Activated gamma-delta T cell (primary cell): ENCODE measurements at regions not wholly inside any gene's neighbourhood (a gene's known extent, or its start where the extent isn't known, plus 50 kb on each side); places are given as distances from the start of the nearest gene placed in this dataset.

ENCODE experiments used
- DNase-seq: peaks from one replicate; lab custom pipeline; 2025; lab: John Stamatoyannopoulos, UW

DNA sequence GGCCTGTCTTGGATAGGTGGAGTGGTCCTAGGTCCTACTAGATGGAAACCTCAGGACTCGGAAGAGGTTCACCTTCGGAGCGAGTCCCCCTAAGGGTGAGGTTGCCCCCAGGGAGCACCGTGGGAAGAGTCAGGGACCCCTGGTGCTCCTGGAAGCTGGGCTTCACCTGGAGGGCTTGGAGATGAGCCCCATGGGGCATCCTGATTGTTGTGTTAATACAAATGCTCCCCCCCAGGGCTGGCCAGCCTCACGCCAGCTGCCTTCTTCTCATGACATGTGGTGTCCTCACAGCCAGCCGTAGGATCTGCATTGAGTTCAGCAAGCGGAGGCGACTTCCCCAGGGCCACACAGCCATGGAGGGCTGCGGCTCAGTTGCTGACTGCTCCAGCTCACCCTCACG, 1487.5 kb downstream of the BRD1 start:
- DNase-seq, result no peak

DNA sequence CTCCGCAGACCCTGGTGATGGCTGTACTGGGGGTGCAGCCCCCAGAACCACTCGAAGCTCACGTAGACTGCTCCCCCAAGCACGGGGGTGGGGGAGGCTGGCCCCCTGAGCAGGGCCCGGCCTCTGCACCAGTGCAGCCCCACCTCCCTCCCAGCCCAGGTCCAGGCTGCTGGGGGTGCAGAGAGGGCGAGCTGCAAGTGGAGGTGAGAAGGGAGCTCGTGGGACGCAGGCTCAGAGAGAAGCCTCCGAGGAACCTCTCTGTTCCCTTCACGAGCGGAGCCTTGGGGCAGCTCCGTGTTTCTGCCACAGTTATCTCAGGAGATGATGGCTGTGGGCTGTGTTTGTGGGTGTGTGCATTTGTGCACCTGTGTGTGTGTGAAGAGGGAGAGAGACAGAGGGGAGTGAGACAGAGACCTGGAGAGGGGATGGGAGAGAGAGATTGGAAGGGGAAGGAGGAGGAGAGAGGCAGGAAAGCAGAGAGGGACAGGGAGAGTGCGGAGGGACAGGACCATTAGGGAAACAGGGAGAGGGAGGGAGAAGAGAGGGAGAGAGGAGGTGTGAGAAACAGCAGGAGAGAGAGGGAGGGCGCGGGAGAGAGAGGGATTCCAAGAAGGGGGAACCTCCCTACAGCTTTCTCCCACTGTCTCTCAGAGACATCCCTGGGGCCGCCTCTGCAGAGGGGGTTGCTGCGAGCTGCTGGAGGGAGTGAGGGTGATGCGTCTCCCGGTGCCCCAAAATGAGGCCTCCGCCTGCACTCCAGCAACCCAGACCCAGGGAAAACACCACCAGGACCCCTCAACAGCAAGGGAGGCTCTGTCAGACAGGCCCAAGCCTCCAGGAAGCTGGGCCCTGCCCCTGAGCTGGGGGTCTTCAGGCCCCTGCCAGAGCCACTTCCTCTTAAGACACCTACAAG, 1488.6 kb downstream of the BRD1 start:
- no peak for DNase-seq

DNA sequence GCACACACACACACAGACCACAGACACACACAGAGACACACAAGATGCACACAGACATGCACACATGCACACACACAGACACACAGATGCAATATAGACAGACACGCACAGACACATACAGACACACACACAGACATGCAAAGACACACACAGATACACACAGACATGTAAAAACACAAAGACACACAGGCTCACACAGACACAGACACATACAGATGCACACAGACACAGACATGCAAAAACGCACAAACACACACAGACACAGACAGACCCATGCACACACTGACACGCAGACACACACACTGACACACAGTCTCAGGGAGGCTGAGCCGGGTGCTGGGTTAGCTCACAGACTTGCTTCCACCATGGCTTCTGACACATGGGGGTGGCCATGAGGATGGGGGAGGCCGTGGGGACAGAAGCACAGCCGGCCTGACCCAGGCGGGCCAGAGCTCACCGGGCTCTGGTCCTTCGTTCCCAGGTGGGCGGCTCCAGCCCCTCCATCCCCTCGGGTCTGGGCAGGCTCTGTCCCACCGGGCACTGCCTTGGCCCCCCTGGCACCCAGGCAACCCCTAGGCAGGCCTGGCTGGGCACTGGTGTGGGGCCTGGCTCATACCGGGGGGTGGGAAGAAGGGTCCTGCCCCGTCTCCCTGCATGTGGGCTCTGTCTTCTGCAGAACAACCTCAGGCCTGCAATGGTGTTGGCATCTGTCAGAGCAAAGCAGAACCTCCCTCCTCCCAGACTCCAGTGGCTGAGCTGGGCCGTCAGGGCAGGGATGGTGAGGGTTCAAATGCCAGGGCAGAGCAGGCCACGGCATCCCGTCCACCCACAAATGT, 1489.5 kb downstream of the BRD1 start:
- DNase-seq, result no peak

DNA sequence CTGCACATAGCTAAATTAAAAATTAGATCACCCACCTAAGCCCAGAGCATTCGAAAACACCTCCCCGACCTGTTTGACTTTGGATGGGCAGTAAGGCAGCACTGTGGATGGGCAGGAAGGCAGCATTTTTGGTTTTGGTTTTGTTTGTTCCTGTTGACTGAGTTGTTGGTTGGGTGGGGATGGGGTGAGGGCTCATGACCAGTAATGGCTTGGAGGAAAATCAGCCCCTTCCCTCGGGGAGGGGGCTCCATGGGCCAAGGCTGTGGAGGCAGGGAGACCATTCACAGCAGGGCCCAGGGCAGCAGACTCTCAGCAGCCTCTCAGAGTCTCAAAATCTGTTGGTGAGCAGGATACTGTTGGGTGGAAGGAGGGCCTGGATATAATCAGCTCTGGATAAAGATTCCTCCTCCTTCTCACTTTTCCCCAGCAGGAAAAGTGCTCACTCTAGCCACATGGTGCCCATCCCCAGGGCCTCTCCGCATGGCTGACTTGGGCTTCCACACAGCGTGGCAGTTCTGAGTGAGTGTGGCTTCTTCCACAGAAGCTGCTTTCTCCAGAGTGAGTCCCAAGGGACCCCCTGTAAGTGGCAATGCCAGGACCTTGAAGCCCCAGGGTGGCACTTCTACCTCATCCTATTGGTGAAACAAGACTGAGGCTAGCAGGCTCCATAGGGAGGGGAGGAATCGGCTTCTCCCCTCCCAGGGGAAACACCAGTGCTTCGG, 1491.2 kb downstream of the BRD1 start:
- no peak for DNase-seq

DNA sequence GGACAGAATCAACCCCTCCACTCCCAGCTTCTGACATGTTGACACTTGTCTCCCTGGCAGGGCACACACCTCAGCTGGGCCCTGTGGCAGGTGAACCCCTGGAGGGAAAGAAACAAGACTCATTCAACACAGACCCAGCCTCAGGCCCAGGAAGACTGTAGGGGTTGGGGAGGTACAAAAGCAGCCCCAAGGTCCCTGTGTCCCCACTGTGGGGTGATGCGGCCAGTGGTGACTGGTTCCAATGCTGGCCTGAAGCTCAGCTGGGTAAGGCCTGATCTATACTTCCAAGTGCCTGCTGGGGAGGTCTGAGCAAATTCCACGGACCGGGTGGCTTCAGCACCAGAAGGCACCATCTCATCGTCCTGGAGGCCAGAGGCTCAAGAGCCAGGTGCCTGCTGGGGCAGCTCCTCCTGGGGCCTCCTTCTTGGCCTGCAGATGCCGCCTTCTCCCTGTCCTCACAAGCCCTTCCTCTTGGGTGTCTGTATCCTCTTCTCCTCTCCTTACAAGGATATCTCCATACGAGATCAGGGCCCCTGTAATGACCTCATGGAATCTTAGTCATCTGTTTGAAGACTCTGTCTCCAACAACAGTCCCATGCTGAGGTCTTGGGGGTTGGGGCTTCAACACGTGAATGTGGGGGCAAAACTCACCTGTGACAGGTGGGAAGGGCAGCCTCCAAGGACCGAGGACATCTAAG, 1492.1 kb downstream of the BRD1 start:
- DNase-seq, result no peak

DNA sequence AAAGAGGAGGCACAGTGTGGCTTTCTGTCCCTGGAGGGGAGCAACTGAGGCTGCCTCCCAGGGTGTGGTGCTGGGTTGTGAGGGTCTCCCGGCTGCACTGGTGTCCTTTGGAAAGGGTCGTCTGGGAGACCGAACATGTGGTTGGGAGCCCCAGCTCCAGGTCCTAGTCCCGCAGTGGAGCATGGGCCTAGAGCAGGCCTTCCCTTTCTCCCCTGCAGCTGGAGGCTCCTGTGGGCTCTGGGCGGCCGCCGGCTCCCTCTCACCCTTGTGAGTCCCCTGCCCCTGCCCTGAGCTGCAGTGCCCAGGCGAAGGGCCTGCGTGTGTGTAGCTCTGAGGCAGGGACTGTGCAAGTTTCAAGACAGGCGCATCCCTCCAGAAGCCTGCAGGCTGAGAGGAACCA, 1492.7 kb downstream of the BRD1 start:
- DNase-seq, result no peak

DNA sequence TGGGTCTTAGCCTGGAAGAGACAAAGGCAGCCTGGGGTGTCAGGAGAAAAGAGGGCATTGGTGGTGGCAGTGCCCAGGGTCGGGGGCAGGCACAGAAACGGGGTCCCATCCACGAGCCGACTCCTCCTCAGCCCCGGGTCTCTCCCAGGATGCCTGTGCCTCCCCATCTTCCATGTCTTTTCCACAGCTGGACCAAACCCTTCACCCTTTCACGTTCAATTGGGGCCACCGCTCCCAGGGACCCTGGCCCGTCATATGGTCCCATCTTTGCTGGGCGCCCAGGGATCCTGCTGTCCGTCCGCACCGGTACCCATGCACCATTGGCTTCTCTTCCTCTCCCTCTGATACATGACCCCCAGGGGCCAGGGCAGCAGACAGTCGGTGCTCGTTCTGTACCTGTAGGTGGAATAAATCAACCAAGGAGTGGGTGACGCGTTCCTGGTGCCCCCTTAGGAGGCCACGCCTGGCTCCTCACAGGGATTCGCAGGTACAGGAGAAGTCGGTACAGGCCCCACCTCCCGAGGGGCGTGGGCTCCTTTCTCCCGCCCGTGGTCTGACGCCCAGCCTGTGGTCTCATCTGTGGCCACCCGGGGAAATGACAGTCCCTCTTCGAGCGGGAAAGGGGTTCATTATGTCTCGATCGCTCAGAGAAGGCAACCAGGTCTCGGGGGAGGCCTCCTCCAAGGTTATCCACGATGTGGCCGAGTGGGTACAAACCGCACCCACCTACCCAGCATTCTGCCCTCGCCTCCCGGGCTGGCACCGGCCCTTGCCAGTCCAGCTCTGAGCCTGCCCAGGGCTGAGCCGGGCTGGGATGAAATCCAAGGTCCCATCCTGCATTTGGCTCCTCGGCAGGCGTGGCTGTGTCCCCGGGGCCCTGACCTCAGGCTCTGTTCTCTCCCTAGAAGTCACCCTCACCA, 1493.6 kb downstream of the BRD1 start:
- no peak for DNase-seq

DNA sequence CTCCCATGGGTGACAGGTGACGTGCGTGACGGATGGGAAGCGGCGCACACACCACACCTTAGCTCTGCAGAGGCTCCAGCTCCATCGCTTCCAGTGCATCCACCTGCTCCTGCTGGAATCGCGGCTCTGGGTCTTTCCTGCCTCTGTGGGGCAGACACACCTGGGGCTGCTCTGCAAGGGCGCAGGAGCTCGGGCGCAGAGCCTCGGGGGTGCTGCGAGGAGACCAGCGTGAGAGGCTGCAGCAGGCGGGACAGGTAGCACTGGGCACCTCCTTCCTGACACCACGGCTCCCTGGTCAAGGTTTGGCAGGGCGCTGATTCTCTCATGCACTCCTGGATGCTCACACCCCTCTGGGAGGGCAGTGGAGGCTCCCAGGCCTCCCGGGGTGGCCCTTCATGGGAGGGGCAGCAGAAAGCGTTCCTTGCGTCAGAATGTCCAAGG, 1494.3 kb downstream of the BRD1 start:
- DNase-seq, result no peak

DNA sequence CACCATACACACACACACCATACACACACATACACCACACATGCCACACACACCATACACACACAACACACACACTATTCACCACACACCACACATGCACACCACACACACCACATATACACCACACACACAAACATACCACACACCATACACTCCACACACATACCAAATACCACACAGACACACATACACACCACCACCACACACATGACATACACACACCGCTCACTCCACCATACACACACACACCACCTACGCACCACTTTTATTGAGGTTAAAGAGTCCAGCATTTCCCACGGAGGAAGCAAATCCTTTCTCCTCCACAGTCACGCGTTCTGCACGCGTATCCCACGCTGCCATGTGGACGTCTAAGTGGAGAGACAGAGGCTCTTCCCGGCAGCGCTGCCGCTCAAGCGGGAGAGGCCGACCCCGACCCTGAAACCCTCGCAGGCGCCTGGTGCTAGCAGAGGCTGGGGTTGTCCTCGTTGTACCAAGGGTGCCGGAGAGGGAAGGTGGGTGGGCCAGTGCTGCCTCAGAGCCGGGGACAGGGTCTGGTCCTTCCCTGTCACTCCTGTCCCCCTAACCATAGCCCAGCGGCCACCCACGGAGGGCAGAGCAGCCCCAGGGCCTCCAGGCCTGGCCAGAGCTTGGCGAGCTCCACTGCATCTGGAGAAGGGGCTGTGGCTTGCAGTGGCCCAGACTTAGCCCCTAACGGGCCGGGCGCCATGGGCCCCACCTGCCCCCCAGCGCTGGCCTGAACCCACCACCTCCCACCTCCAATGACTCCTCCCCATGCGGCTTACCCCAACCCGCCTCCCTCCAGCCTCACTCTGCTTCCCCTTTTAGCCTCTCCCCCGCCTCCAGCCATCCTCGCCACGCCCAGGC, 1495.0 kb downstream of the BRD1 start:
- DNase-seq, result no peak

DNA sequence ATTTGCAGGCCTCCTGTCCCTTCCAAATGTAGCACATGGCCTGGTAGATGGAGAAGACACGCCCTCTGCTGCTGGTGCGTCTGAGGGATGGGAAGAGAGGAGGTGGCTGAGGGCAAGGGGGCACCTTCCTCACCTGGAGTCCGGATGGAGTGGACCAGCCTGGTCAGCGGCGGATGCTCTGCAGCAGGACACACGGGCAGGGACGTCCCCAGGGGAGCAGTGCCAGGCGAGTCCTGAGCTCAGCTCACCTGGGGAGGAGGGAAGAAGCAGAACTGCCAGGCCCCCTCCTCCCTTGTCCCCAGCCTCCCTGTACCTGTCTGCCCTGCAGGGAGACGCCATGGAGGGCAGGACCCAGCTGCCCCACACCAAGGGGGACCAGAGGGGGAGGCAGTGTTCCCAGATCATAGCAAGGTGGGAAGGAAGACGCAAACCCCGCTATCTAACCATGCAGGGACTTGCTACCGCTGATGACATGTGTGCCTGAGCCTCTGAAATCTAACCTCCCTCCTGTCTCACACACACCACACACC, 1495.9 kb downstream of the BRD1 start:
- no peak for DNase-seq

DNA sequence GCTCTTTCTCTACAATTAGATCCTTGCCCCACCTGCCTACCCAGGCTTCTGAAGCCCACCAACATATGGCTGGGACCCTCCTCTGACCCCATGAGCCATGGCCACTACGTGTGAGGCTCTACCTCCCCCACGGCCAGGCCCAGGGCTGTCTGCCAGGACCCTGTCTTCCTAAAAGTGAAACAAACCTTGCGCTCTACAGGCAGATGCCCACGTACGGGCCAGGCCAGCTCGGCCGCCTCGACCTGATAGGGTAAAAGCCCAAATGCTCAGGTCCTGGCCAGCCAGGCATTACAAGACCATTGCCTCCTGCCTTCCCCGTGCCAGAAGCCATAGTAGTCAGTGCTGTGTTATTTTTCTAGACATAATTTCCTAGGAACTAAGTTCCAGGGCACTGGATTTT, 1496.4 kb downstream of the BRD1 start:
- no peak for DNase-seq

DNA sequence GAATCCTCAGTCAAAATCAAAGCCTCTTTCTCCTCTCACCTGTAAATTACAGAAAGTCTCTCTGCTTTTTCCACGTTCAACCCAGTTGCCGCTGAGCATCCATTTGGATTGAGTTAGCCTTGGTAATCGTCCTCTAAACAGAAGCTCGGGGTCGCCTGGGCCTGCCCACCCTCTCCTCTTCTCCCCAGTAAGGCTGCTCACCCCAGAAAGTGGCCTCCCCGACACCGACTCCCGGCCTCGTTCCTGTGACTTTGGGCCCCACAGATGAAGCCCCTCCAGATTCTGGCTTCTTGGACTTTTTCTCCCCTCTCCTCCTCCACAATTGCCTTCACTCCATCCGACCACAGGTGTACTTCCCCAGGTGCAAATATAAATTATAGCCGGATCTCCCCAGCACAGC, 1500.0 kb downstream of the BRD1 start:
- DNase-seq, result no peak

DNA sequence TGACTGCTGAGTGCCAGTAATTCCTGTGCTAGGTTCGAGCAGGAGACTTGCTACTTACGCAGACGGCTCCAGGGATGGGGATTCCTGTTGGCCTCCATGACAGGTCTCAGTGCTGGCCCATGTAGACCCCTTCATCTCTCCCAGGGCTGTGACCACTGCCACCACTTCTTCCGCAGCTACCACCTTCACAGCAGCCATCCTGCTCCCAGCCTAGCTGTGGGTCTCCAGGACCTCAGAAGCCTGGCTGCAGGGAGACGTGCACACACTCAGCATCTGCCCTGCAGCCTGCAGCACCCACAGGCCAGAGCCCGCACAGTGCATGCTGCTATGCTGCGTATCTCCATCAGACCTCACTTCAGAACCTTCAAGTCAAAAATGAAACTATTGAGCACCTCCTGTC, 1503.9 kb downstream of the BRD1 start:
- DNase-seq, result no peak

DNA sequence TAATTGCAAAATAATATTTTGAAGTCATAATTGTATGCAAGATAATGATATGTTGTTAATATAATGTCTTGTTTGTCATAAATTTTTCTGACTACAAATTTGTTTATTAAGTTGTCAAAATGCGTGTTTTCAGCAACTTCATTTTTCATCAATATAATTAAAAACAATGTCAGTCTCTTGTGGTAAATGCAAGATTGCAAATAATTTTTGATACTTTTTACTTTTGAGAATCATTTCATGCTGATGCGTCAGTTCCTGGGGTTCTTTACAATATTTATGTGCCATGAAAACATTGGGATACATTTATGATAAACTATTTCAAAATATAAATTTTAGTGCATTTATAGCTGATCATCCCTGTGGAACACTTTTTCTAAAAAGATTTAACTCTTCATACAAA, 1504.8 kb downstream of the BRD1 start:
- DNase-seq, result no peak

DNA sequence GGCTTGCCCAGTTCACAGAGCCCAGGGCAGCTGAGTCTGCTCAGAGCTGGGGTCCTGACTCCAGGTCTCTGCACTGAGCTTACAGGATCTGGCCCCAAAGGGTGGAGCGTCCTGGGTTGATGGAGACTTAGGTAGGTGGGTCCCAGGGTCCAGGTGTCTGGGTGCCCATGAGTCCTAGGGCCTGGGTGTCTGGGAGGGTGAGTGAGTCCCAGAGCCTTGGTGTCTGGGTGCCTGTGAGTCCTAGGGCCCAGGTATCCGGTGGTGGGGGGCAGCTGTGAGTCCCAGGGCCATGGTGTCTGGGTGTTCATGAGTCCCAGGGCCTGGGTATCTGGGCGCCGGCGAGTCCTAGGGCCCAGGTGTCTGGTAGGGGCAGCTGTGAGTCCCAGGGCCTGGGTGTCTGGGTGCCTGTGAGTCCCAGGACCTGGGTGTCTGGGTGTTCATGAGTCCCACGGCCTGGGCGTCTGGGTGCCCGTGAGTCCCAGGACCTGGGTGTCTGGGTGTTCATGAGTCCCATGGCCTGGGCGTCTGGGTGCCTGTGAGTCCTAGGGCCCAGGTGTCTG, 1505.6 kb downstream of the BRD1 start:
- no peak for DNase-seq

DNA sequence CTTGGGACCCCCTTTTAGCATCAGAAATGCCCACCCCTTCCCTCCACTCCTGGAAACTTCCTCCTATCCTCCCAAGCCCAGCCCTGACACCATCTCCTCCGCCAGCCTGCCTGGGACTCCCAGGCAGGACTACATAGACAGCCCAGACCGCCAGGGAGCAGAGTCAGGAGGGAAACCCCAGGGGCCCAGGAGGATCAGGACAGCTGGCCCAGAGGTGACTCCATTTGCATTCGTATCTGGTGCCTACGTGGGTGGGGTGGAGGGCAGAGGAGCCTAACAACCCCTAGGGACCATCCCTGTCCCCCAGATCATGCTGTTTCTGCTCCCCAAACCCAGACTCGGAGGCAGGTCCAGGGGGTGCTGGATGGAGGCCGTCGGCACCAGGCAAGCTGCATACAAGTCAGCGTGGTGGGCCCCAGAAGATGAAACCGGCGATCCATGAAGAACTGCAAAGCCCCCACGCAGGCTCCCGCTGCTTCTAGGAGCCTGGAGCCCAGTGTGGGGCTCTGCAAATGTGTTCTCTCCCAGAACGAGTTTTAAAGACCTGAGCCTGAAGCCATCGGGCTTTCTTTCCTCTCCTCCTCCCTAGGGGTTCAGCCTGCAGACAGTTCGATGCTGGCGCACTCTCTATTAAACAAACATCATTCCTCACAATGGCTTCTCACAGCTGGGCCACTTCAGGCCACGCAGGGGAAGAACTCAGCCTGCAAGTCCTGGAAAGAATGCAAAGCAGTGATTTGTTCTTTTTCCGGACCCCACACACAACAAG, 1506.8 kb downstream of the BRD1 start:
- no peak for DNase-seq

DNA sequence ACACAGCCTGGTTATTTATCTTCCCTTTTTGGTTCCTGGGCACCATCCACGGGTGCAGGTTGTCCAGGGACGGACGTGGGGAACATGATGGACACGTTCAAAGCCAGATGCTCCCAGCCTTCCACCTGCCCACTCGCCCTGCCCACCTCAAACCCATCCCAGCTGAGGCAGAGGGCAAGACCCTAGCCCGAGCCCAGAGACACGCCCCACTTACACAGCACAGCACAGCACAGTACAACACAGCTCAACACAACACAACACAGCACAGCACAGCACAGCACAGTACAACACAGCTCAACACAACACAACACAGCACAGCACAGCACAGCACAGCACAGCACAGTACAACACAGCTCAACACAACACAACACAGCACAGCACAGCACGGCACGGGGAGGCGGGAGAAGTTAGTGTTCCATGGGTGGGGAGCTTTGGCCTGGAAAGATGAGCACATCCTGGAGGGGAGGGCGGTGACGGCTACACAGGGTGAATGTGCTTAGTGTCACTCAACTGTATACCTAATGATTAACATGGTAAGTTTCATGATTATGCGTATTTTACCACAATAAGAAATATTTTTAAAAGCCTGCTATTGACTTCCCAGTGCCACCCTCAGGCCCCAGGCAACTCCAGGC, 1507.5 kb downstream of the BRD1 start:
- DNase-seq, result no peak
